Ovary (tissue), 7 donors: ENCODE measurements at regions not wholly inside any gene's neighbourhood (a gene's known extent, or its start where the extent isn't known, plus 50 kb on each side); places are given as distances from the start of the nearest gene placed in this dataset.
"Not testable (repeated sequence)": the region's sequence is repeated elsewhere in the genome, so short reads cannot be mapped to it uniquely, and the experiment has no call there.

ENCODE experiments used
- DNase-seq, 5 donors: peaks; one replicate each; pipeline ENCODE4 v3.0.0-alpha.2; 2019 to 2020
- H3K27ac ChIP-seq, 2 donors: fragments of 200-600 bp; one replicate each; pipeline versions ENCODE4 v1.5.1 to v1.8.0; 2019 to 2022
- H3K27me3 ChIP-seq: fragments of 200-600 bp; one replicate; pipeline ENCODE4 v1.8.0; 2022
- H3K36me3 ChIP-seq: fragments of 200-600 bp; sonication (generic); one replicate; pipeline ENCODE4 v1.5.1; 2019
- H3K4me1 ChIP-seq: one replicate; pipeline ENCODE4 v1.8.1; 2013; ENCODE audit warnings: mild to moderate bottlenecking, moderate library complexity; ENCODE audit not compliant: insufficient read depth
- H3K4me3 ChIP-seq: fragments of 200-600 bp; sonication (generic); one replicate; pipeline ENCODE4 v1.5.1; 2017
- H3K9me3 ChIP-seq, 2 donors: fragments of 200-600 bp in 1 of 2; sonication (generic) in 1 of 2; one replicate each; pipeline versions ENCODE4 v1.5.1 to v1.8.1; 2013 to 2019; ENCODE audit warnings: mild to moderate bottlenecking in 1 of 2, moderate library complexity in 1 of 2
- EP300 ChIP-seq: sonication (generic); formaldehyde crosslinking; IDR thresholded peaks from one replicate; pipeline ENCODE4 v1.6.1; 2017; ENCODE audit warnings: antibody characterized with exemption
- POLR2A ChIP-seq: fragments of 450-650 bp; IDR thresholded peaks from one replicate; pipeline ENCODE4 v1.6.1; 2017; ENCODE audit warnings: antibody characterized with exemption, mild to moderate bottlenecking, moderate library complexity
- WGBS, 3 donors: extraction: QIAGEN DNeasy Blood & Tissue Kit in 1 of 3; methylation state at CpG; one replicate each; pipeline versions ENCODE4 v1.1.5 to v1.1.7; 2013 to 2017; 5-methylcytosine and 5-hydroxymethylcytosine counted together
- intact Hi-C, 4 donors: fragments of 100-400 bp; cut with DNase I; formaldehyde crosslinking; loops; one replicate each; pipeline versions ENCODE4 v1.11.0 to v1.15.1; 2022 to 2023
- TF ChIP-seq, protein P1 (sequence below), 3 donors: fragments of 450-650 bp in 2 of 3; fragments of 200-600 bp in 1 of 3; IDR thresholded peaks; one replicate each; pipeline versions ENCODE4 v1.5.1 to v1.8.0; 2016 to 2022; ENCODE audit warnings: antibody characterized with exemption in 3 of 3, mild to moderate bottlenecking in 1 of 3
- donor health status: DM: no; HTN: no; CAD: no; lungs with moderate emphysema.
- donor health status: DM: no; HTN: no; CAD: no.
- donor health status: Bipolar disorder and iron deficiency.
- donor health status: DM: no; HTN: no; CAD: no.
- donor health status: DM: yes; HTN: yes; CAD: no.

DNA sequence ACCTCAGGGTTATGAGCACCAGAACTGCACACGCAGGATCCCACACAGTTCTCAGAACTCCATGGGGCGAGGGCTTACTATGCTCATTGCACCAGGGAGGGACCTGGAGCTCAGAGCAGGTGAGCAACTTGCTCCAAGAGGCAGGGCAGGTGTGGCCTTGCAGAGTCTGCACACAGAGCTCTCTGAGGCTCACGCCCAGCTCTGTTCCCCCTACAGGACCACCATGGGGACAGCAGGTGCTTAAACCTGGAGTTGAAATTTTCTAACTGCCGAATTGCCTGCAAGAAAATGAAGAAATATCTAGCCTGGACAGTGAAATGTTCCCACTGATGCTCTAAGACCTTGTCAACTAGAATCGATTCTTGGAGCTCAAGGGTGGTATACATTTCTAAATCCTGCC is 49.9 kb upstream of the MSMB start:
- H3K4me1 ChIP-seq, H3K36me3 ChIP-seq, H3K9me3 ChIP-seq, H3K27ac ChIP-seq, H3K4me3 ChIP-seq, DNase-seq, H3K27me3 ChIP-seq, intact Hi-C loops: not testable (repeated sequence)
- 91 to 95% (median 91%) methylated on average over 5 of the region's 5 CpGs for WGBS, 3 donors

DNA sequence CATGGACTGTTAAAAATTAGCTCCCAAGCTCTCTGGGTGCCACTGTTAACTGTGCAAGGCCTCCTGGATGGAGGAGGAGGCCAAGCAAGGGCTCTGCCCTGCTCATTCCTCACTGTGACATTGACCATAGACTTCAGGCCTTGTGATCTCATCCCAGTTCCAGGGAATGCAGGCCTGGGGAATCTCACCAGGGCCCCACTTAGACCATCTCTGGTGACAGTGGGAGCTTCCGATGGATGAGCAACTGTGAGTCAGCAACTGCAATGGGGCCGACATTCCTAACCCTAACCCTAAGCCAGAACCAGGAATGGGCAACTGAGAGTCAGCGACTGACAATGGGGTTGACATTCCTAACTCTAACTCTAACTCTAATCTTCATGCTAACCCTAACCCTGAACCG is 50.4 kb upstream of the MSMB start:
- Histone ChIP-seq H3K9me3 (peaks cover 0 to 4% of the 10 kb centered on the region in 2 donors), H3K4me3 (no peak overlapping the region), H3K27me3 (no peaks in the 10 kb centered on the region), H3K36me3 (no peaks in the 10 kb centered on the region), H3K27ac (no peak overlapping the region), H3K4me1 (no peaks in the 10 kb centered on the region)
- intact Hi-C loops: no loop called here
- no peak for DNase-seq
- TF ChIP-seq POLR2A (no peak), EP300 (no peak)
- TF ChIP-seq, protein P1, sequence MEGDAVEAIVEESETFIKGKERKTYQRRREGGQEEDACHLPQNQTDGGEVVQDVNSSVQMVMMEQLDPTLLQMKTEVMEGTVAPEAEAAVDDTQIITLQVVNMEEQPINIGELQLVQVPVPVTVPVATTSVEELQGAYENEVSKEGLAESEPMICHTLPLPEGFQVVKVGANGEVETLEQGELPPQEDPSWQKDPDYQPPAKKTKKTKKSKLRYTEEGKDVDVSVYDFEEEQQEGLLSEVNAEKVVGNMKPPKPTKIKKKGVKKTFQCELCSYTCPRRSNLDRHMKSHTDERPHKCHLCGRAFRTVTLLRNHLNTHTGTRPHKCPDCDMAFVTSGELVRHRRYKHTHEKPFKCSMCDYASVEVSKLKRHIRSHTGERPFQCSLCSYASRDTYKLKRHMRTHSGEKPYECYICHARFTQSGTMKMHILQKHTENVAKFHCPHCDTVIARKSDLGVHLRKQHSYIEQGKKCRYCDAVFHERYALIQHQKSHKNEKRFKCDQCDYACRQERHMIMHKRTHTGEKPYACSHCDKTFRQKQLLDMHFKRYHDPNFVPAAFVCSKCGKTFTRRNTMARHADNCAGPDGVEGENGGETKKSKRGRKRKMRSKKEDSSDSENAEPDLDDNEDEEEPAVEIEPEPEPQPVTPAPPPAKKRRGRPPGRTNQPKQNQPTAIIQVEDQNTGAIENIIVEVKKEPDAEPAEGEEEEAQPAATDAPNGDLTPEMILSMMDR (IDR thresholded peaks at IDR 0.05): no peak
- 89 to 96% (median 91%) methylated on average over 4 of the region's 4 CpGs for whole genome bisulfite sequencing, 3 donors

DNA sequence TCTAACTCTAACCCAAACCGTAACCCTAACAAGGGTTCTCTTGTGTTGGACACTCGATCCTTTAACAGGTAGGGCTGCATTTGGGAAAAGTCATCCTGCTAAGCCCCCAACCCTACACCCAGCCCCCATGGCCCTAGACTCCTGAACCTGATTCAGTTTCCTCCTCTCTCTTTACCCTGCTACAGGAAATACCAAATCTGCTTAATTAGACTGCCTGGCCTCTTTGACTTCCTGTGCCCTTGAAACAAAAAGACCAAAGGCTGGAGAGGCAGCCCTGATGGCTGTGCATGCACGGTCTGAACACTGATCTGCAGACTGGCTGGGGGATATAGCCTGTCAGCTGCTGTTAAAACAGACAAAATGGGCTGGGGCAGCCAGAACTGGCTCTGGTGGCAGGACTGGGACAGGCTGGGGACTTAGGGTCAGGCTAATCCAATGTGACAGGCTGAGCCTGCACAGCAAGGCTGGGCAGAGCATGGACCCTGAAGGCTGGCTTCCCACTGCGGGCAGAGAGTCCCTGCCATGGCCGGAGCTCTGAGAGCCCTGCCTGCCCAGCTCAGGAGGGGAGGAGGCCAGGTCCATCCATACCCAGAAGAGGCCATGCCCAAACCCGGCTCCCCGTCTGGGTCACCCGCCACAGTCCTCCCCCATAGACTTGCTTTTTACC is 51.0 kb upstream of the MSMB start:
- TF ChIP-seq, protein P1 (IDR thresholded peaks at IDR 0.05): no peak
- TF ChIP-seq POLR2A (no peak), EP300 (no peak)

DNA sequence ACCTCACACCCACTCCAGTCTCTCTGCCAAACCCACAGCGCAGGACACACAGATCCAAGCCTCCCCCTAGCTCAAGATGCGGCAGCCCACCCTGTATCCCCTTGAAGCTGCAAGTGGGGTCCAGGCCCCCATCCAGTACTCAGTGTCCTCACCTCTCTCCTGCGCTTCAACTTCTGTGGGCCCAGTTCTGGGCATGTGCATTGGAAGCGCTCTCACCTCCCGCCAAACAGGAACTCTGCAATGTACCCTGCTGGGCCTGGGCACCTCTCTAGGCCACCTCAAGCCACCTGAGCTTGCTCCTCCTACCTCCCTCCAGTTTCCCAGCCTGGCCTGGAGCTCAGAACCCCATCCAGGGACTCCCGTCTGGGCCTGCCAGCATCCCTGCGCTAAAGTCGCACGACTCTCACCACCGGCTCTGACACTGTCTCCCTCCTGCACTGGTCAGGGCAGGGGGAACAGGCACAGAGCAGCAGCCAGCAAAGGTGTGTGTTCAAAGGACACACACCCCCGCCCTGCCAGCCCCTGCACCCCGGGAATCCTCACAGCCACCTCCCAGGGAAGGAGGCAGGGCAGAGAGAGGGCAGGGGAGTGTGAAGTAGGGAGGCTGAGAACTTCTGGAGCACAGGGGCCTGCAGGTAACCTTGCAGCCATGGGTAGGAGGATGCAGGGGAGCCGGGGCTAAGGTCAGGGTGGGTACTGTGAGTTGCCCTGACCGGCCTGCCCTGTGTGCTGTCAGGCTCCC is 51.7 kb upstream of the MSMB start:
- H3K4me3 ChIP-seq: no peak overlapping the region
- H3K27ac ChIP-seq: no peak overlapping the region
- H3K9me3 ChIP-seq: peaks cover 0 to 4% of the 10 kb centered on the region in 2 donors
- WGBS, 3 donors: 89 to 91% (median 90%) methylated on average over 14 of the region's 14 CpGs
- intact Hi-C loops: no loop called here
- no peaks in the 10 kb centered on the region for H3K4me1 ChIP-seq
- TF ChIP-seq POLR2A: no peak
- TF ChIP-seq, protein P1 (IDR thresholded peaks at IDR 0.05): no peak
- TF ChIP-seq EP300: no peak
- no peaks in the 10 kb centered on the region for H3K36me3 ChIP-seq
- no peak for DNase-seq
- no peaks in the 10 kb centered on the region for H3K27me3 ChIP-seq

More for the DNA sequence above, 51.0 kb upstream of the MSMB start:
- 73 to 80% (median 77%) methylated on average over 8 of the region's 8 CpGs for WGBS, 3 donors
- H3K36me3 ChIP-seq: no peaks in the 10 kb centered on the region
- DNase-seq: no peak
- H3K4me1 ChIP-seq: no peaks in the 10 kb centered on the region
- peaks cover 0 to 4% of the 10 kb centered on the region in 2 donors for H3K9me3 ChIP-seq
- H3K27me3 ChIP-seq: no peaks in the 10 kb centered on the region
- intact Hi-C loops: no loop called here
- no peak overlapping the region for H3K4me3 ChIP-seq
- H3K27ac ChIP-seq: no peak overlapping the region

DNA sequence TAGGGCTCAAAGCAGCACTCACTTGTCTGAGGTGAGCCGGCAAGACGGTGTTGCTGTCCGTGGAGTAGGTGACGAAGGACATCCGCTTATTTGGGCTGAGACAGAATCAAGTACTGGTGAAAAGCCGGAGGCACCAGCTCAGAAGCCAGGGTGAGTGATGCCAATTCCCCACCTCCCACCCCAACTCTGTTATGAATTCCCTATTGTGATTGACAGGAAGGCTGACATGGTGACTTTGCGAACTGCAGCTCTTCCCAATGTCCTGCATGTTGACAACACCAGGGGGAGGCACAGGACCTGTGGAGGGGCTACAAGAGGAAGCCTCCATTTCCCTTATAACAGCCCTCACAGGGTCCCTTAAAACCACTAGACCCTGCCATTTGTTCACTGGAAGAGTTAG is 52.3 kb upstream of the MSMB start:
- H3K9me3 ChIP-seq: peaks cover 0 to 4% of the 10 kb centered on the region in 2 donors
- intact Hi-C loops: no loop called here
- H3K36me3 ChIP-seq: no peaks in the 10 kb centered on the region
- no peak overlapping the region for H3K27ac ChIP-seq
- no peak for DNase-seq
- TF ChIP-seq EP300 (no peak), POLR2A (no peak)
- TF ChIP-seq, protein P1 (IDR thresholded peaks at IDR 0.05): no peak
- H3K4me3 ChIP-seq: no peak overlapping the region
- WGBS, 3 donors: 92 to 94% (median 93%) methylated on average over 7 of the region's 7 CpGs
- no peaks in the 10 kb centered on the region for H3K27me3 ChIP-seq
- H3K4me1 ChIP-seq: no peaks in the 10 kb centered on the region

DNA sequence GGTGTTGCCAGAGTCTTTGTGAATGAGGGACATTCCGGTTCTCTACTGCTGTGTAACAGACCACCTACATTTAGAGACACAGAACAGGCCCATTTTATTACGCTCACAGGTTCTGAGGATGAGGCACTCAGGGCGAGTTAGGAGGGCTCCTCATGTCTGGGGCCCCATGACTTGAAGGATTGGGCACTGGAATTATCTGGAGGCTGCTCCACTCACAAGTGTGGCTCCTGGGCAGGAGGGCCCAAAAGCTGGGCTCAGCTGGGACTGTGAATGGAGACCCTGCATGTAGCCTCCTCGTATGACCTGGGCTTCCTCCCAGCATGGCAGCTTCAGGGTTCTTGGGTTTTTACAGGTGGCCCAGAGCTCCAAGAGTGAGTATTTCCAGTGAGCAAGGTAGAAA is 52.9 kb upstream of the MSMB start:
- H3K9me3 ChIP-seq, H3K27me3 ChIP-seq, DNase-seq, H3K4me3 ChIP-seq, intact Hi-C loops, H3K36me3 ChIP-seq, H3K4me1 ChIP-seq, H3K27ac ChIP-seq: not testable (repeated sequence)
- 68 to 95% (median 92%) methylated on average over 4 of the region's 4 CpGs for WGBS, 3 donors
